Stimulated activated memory B cell treated with anti-CD40 and anti-IgM and Interleukin-4, amounts not matched to agents 10 μg/mL and 1 μg/mL and 100 μg/mL, for 72 hours (primary cell): ENCODE measurements at regions not wholly inside any gene's neighbourhood (a gene's known extent, or its start where the extent isn't known, plus 50 kb on each side); places are given as distances from the start of the nearest gene placed in this dataset.

ENCODE experiments used
- ATAC-seq: fragments of 150-1000 bp; cut with Tn5 transposase; 2 replicates; pipeline ENCODE4 v1.10.0; 2021
- H3K27ac Mint-ChIP-seq: one replicate; pipeline ENCODE4 v1.8.0; 2022; ENCODE audit warnings: mild to moderate bottlenecking, mixed read lengths
- H3K27me3 Mint-ChIP-seq: one replicate; pipeline ENCODE4 v1.8.0; 2022; ENCODE audit warnings: mixed read lengths
- H3K36me3 Mint-ChIP-seq: one replicate; pipeline ENCODE4 v1.8.0; 2022; ENCODE audit warnings: mixed read lengths
- H3K4me1 Mint-ChIP-seq: one replicate; pipeline ENCODE4 v1.8.0; 2022; ENCODE audit warnings: mixed read lengths
- H3K4me3 Mint-ChIP-seq: one replicate; pipeline ENCODE4 v1.8.0; 2022; ENCODE audit warnings: mild to moderate bottlenecking, moderate library complexity, mixed read lengths
- H3K9me3 Mint-ChIP-seq: one replicate; pipeline ENCODE4 v1.8.0; 2022; ENCODE audit warnings: mixed read lengths

DNA sequence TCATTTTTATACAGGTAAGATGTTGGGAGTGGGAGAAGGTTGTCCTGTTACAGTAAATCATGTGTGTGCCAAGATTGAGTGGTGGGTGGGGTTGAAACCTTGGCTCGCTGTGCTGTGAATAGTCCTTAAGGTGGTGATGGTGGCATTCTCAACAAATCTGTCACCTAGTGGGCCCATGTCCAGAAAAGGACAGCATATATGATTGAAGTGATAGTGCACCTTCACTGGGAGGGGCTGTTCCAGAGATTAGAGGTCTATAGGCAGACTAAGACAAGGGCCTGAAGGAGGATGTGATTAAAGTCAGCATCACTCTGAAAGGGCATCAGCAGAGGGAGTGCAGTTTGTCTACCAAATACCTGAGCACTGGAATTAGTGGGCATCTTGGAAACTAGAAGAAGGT lies 374.2 kb upstream of the C2CD4B start:
- Mint-ChIP-seq H3K27ac (no peak overlapping the region), H3K36me3 (no peaks in the 10 kb centered on the region), H3K4me1 (no peaks in the 10 kb centered on the region), H3K9me3 (no peaks in the 10 kb centered on the region), H3K27me3 (no peaks in the 10 kb centered on the region), H3K4me3 (no peak overlapping the region)
- no peak for ATAC-seq

DNA sequence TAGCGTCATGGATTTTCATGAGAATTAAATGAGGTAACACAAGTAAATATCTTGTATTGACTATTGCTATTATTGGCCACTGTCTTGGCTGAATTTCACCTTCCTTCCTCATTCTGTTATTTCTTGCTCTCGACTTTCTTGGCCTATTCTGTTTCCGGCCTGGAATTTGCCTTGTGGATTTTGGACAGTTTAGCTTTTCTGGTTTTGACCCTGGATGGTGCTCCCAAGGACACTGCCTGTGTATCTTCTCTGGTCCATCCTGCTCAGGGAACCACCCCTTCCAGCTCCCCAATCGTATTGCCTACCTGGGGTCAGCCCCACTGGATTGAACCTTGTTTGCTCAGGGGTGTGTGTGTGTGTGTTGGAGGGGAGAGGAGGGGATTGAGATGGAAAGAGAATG lies 376.2 kb upstream of the C2CD4B start:
- ATAC-seq: no peak
- H3K4me3 Mint-ChIP-seq: no peak overlapping the region
- no peaks in the 10 kb centered on the region for H3K4me1 Mint-ChIP-seq
- H3K9me3 Mint-ChIP-seq: no peaks in the 10 kb centered on the region
- no peaks in the 10 kb centered on the region for H3K27me3 Mint-ChIP-seq
- H3K36me3 Mint-ChIP-seq: no peaks in the 10 kb centered on the region
- no peak overlapping the region for H3K27ac Mint-ChIP-seq

DNA sequence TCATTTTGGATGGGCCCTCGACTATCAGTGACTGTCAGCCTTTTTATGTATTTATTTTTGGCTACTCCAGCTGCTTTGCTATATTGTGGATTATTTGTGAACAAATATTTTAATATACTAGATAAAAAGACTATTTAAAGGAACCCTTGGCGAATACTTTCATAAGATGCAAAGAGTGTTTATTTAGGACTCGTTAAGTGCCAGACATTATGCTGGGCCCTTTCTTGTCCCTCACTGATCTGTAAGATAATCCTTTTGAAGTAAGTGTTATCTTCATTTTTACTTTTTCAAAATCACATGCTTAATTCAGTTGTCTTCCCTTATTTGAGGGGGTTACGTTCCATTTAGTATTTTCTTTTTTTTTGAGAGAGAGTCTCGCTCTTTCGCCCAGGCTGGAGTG lies 376.8 kb upstream of the C2CD4B start:
- Mint-ChIP-seq H3K36me3 (no peaks in the 10 kb centered on the region), H3K27me3 (no peaks in the 10 kb centered on the region), H3K9me3 (no peaks in the 10 kb centered on the region), H3K4me3 (no peak overlapping the region), H3K27ac (no peak overlapping the region), H3K4me1 (no peaks in the 10 kb centered on the region)
- no peak for ATAC-seq

DNA sequence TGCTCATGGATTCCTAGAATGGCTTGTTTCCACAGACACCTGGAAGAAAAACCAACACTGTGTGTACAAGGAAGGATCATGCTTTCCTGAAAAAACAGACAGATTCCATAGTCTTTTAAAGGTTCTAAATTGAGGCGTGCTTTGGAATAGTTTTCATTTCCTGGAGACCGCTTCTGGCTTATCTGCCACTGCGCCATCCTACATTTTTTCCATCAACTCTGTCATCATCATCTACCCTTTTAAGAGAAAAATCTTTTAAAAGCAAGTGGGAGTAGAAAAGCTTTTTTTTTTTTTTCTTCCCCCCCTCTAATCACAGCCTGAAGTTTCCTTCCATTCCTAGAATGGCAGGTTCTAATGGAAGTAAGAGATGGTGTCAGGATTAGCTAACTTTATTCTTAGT lies 379.4 kb upstream of the C2CD4B start:
- no peak for ATAC-seq
- Mint-ChIP-seq H3K27ac (no peak overlapping the region), H3K9me3 (no peaks in the 10 kb centered on the region), H3K27me3 (peaks cover 3% of the 10 kb centered on the region), H3K4me1 (no peaks in the 10 kb centered on the region), H3K36me3 (no peaks in the 10 kb centered on the region), H3K4me3 (no peak overlapping the region)

DNA sequence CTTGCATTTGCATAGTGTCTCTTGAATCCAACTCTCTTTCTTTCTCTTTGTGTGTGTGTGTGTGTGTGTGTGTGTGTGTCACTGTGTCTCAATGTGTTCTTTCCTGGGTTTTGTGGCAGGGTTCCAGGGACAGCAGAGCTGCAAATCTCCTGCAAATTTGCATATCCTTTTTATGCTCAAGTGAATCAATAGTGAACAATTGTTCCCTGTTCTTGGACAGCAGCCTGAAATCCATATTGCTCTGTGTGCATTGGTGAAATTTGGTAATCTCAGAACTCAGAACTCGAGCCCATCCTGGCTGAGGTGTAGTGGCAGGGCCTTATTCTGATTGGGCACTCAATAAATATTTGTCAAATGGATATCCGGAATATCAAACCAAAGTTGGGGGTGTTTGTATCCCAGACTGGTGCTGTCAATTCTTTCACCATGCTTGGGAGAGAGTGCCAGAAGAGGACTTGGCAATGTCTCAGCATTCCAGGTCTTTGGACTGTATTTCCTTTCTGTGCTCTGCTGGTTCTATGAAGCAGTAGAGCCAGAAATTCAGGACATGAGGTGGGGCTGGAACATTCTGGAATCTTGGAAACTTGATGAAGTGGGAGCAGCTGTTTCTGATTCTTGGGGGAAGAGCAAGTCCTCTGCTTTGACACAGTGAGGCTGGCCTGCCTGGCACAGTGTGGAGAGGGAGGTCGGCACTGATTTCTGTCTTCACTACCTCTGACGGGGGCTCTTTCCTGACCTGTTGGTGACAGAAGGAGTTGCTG lies 380.6 kb upstream of the C2CD4B start:
- Mint-ChIP-seq H3K27ac (no peak overlapping the region), H3K36me3 (no peaks in the 10 kb centered on the region), H3K4me3 (no peak overlapping the region), H3K27me3 (peaks cover 13% of the 10 kb centered on the region), H3K4me1 (no peaks in the 10 kb centered on the region), H3K9me3 (no peaks in the 10 kb centered on the region)
- ATAC-seq: no peak

DNA sequence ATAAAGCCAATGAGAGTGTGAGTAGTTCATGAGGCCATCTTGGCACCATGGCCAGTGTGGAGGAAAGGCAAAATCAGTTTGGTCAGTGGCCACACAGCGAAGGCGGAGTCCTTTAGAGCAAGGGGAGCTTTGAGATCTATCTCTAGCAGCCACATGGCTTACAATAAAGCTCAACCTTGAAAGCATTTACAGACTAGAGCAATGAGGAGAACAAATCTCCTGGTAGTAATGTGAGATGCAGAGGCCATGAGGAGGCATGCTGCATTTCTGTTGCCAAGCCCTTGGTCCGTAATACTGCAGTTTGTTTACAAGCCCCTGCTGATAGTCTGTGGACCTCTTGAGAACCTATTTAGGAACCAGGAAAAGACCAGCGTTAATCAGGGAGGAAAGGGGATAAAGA lies 381.5 kb upstream of the C2CD4B start:
- Mint-ChIP-seq H3K4me3 (no peak overlapping the region), H3K9me3 (no peaks in the 10 kb centered on the region), H3K27me3 (peaks cover 13% of the 10 kb centered on the region), H3K36me3 (no peaks in the 10 kb centered on the region), H3K4me1 (no peaks in the 10 kb centered on the region), H3K27ac (no peak overlapping the region)
- no peak for ATAC-seq

DNA sequence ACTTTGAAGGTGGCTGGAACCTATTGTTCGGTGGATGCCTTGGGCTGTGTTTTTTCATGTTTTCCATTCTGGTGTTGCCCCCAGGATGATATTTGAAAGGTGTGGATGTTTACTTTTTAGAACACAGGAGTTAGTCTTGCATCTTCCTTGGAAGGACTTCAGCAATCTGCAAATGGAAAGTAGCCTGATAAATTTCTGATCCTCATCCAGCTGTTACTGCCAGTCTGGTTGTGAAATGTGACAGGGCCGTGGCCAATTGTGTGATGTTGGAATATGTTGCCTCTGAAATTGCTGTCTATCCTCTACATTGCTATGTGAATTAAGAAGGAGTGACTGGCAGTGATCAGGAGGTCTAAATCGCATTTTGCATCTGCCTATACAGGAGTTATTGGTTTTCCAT lies 382.5 kb upstream of the C2CD4B start:
- no peak overlapping the region for H3K27ac Mint-ChIP-seq
- no peaks in the 10 kb centered on the region for H3K36me3 Mint-ChIP-seq
- H3K27me3 Mint-ChIP-seq: peaks cover 13% of the 10 kb centered on the region
- no peaks in the 10 kb centered on the region for H3K9me3 Mint-ChIP-seq
- ATAC-seq: no peak
- H3K4me3 Mint-ChIP-seq: no peak overlapping the region
- no peaks in the 10 kb centered on the region for H3K4me1 Mint-ChIP-seq

DNA sequence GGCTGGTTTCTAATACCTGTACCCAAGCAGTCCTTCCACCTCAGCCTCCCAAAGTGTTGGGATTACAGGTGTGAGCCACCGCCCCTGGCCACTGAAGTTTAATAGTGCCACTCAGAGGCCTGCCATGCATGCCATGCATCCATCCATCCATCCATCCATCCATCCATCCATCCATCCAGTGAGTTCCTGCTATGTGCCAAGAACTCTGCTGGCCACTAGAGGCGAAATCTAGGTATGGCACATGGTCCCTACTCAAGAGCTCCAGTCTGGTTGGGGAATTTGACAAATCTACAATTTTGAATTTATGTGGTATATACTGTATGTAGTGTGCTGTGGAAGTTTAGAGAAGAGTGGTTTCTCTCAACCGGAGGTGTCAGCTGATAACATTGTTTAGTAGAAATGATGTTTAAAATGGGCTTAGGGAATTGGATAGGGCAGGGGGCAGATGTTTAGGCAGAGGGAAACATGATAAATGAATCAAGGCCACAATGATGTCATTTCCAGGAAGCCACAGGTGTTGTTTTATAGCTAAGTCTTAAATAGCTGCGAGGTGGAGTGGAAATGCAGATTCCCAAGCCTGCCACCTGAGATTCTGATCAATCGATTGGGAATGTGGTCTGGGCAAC lies 384.4 kb upstream of the C2CD4B start:
- H3K27me3 Mint-ChIP-seq: peaks cover 13% of the 10 kb centered on the region
- no peaks in the 10 kb centered on the region for H3K36me3 Mint-ChIP-seq
- ATAC-seq: no peak

DNA sequence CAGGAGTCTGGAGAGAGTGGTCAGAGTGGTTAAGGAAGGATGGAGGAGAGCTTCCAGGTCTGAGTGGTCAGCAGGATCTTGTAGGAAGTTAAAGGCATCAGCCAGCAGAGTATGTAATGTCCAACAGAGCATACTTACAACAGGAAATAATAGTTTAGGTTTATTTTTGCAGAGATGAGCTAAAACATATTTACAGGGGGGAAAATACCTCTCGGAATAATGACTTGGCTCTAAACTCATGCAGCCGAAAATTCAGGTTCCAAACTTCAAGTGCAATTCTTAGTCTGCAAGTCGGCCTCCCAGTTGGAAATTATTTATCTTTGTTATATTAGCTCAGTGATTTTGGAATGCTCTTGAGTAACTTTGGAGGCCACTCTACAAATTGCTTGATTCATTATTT lies 385.0 kb upstream of the C2CD4B start:
- ATAC-seq: no peak
- H3K9me3 Mint-ChIP-seq: no peaks in the 10 kb centered on the region
- no peak overlapping the region for H3K27ac Mint-ChIP-seq
- no peaks in the 10 kb centered on the region for H3K36me3 Mint-ChIP-seq
- H3K27me3 Mint-ChIP-seq: peaks cover 13% of the 10 kb centered on the region
- H3K4me1 Mint-ChIP-seq: peaks cover 7% of the 10 kb centered on the region
- H3K4me3 Mint-ChIP-seq: no peak overlapping the region

More for the DNA sequence above, 384.4 kb upstream of the C2CD4B start:
- Mint-ChIP-seq H3K27ac (no peak overlapping the region), H3K9me3 (no peaks in the 10 kb centered on the region), H3K4me1 (peaks cover 6% of the 10 kb centered on the region), H3K4me3 (no peak overlapping the region)

DNA sequence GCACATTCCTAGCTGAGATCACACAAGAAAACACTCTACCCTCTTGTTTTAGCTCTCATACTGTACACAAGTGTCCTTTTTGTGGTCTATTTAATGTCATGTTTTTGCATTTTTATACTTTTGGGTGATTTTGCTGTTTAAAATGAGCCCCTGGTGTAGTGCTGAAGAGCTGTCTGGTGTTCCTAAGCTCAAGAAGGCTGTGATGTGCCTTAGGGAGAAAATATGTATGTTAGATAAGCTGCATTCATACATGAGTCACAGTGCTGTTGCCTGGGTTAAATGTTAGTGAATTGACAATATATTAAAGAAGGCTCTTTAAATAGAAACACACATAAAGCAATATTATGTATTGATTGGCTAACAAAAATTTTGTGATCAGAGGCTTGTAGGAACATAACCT lies 387.4 kb upstream of the C2CD4B start:
- Mint-ChIP-seq H3K4me1 (peaks cover 7% of the 10 kb centered on the region), H3K9me3 (no peaks in the 10 kb centered on the region), H3K27ac (no peak overlapping the region), H3K27me3 (peaks cover 13% of the 10 kb centered on the region), H3K4me3 (no peak overlapping the region), H3K36me3 (no peaks in the 10 kb centered on the region)
- no peak for ATAC-seq

DNA sequence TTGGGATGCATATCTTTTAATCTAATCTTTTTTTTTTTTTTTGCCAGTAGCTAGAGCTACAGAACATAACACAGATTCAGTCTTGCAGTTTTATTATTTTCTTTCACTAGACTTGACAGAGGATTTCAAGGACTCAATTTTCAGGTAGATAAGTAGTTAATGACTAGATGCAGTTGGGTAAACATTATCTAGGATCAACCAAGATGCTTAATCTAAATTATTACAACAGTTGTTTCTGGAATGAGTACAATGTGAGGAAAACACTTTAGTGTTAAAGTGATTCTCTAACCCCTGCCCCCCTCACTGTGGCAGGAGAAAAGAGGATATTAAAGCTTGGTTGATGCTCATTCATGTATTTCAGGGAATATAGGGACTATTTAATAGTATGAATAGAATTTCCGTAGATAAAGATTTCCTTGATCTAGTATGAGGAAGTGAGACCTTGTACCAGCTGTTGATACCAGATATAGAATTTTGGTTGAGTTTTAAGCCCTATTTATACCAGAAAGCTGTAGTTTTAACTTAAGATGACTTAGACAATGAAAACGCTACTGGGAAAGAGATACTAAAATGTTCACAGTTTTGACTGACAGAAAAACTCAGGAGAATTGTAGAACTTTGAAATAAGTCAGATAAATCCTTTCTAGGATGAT lies 389.0 kb upstream of the C2CD4B start:
- H3K4me1 Mint-ChIP-seq: peaks cover 7% of the 10 kb centered on the region
- H3K36me3 Mint-ChIP-seq: no peaks in the 10 kb centered on the region
- ATAC-seq: no peak

DNA sequence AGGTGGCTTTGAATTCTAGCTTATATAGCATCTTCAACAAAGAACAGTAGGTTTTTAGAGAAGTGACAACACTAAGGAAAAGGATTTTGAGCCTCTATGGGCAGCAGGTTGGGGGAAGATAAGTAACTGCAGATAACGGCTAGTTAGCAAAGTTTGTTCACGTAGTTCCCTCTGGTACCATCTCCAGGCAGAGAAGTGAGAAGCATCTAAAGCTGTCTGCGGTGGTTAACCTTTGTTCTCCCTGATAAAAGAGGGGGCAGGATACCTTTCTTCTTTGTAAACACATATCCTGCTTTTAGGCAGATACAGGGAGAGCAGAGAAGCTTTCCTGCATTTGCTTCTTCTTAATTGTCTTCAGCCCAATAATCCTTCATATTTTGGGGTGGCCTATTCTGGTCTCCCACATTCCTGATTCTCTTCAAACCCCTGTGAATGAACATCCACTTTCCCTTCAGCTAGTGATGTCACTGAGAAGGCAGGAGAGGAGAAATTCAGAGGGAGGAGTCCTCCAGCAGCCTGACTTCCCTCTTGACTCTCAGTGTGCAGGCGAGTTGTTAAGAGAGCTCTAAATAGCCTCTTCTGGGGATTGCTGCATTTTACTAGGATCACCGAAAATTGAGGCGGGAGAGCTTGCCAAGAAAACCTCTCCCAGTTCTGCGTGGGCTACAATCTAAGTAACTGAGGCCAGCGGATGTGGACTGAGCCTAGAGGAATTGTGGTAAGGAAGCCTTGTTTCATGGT lies 393.7 kb upstream of the C2CD4B start:
- Mint-ChIP-seq H3K4me1 (peaks cover 7% of the 10 kb centered on the region), H3K36me3 (no peaks in the 10 kb centered on the region), H3K27ac (no peak overlapping the region), H3K9me3 (no peaks in the 10 kb centered on the region), H3K4me3 (no peak overlapping the region), H3K27me3 (peaks cover 20% of the 10 kb centered on the region)
- no peak for ATAC-seq

More for the DNA sequence above, 389.0 kb upstream of the C2CD4B start:
- Mint-ChIP-seq H3K9me3 (no peaks in the 10 kb centered on the region), H3K4me3 (no peak overlapping the region), H3K27me3 (peaks cover 13% of the 10 kb centered on the region), H3K27ac (no peak overlapping the region)

DNA sequence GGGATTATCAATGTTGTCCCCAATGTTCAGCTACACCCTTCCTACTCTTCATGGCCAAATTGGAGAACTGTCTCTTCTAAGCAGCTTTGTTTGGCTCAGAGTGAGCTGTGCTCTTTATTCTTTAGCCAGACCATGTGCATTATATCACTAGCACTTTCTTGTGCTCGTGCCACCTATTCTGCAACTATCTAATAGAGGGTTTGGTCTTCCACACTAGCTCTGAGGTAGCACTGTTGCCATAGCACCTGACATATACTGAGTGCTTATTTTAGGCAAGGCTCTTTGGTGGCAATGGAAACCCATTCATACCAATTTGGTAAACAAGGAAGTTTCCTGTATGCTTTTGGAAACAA lies 394.3 kb upstream of the C2CD4B start:
- no peaks in the 10 kb centered on the region for H3K9me3 Mint-ChIP-seq
- H3K4me3 Mint-ChIP-seq: no peak overlapping the region
- H3K36me3 Mint-ChIP-seq: no peaks in the 10 kb centered on the region
- ATAC-seq: no peak
- peaks cover 2% of the 10 kb centered on the region for H3K4me1 Mint-ChIP-seq
- no peak overlapping the region for H3K27ac Mint-ChIP-seq
- peaks cover 25% of the 10 kb centered on the region for H3K27me3 Mint-ChIP-seq

DNA sequence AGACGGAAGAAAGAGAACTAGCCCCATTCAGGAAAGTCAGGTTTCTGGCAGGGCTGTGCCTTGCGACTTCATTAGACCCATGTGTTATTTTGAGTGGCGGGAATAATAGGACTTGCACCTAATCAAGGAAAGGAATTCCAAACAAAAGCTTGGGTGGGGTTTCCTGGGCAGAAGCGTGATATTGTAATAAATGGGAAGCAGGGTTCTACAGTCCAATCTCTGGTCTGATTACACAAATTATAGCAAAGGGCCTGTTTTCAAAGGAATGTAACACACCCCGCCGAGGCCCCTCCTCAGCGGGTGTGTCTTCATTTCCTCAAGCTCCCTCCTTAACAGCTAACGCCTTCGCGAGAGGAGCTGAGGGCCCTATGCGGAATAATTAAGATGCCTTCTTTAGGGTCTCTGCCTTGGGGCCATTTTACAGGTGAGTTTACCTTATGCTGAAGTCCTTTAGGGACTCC lies 396.0 kb upstream of the C2CD4B start:
- ATAC-seq: no peak
- H3K36me3 Mint-ChIP-seq: no peaks in the 10 kb centered on the region
- no peaks in the 10 kb centered on the region for H3K4me1 Mint-ChIP-seq
- no peak overlapping the region for H3K27ac Mint-ChIP-seq
- no peak overlapping the region for H3K4me3 Mint-ChIP-seq
- H3K27me3 Mint-ChIP-seq: peaks cover 27% of the 10 kb centered on the region
- no peaks in the 10 kb centered on the region for H3K9me3 Mint-ChIP-seq

DNA sequence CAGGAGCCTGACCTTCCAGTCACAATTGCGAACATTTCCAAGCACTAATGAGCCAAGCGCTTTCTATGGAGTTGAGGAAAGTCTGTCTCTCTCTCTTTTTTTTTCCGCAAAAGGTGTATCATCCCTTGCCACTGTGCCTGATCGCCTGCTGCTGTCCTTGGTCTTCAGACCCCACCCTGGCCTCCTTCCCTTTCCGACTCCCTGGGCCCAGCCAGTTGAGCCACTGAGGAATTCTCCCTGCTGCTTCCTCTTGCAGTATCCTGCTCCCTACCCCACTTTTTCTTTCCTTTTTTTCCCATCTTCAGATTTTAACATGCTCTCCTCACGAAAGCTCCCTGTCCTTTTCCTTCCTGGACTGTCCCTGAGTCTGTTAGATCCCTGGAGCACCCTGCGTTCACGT lies 396.5 kb upstream of the C2CD4B start:
- Mint-ChIP-seq H3K4me1 (no peaks in the 10 kb centered on the region), H3K27me3 (peaks cover 27% of the 10 kb centered on the region)
- ATAC-seq: no peak

More for the DNA sequence above, 396.5 kb upstream of the C2CD4B start:
- Mint-ChIP-seq H3K27ac (no peak overlapping the region), H3K4me3 (no peak overlapping the region), H3K9me3 (no peaks in the 10 kb centered on the region), H3K36me3 (no peaks in the 10 kb centered on the region)
